ENCODE measurements at regions not wholly inside any gene's neighbourhood (a gene's known extent, or its start where the extent isn't known, plus 50 kb on each side); places are given as distances from the start of the nearest gene placed in this dataset.

DNA sequence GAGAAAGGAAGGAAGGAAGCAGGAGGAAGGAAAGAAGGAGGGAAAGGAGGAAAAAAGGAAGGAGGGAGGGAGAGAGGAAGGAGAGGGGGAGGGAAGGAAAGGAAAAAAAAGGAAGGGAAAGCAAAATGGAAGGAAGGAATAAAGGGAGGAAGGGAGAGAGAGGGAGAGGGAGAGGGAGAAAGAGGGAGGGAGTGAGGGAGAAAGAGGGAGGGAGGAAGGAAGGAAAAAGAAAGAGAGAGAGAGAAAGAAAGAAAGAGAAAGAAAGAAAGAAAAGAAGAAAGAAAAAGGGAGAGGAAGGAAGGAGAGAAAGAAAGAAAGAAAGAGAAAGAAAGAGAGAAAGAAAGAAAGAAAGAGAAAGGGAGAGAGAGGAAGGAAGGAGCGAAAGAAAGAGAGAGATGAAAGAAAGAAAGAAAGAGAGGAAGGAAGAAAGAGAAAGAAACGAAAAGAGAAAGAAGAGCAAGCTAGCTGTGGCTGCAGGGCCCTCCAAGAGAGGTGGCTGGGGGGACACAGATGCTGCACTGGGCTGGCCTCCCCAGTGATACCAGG is 472.4 kb upstream of the MGMT start:
- no peak for FAIRE-seq

DNA sequence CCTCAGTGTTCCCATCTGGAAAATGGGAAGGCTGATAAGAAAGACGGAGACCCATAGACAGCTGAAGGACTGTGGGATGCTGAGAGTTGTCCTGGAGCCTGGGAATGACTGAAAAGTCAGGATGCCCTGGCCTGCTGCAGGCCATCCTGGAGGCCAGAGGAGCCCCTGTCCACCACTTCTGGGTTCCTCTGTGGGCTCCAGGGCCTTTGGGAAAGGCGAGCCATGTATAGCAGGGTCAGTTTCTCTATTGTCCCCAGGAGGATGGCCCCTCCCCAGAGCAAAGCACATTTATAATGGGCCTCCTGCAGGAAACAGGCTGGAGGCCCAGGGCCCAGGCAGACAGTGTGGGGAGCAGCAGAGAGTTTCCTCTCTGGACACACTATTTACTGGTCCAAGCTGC is 471.4 kb upstream of the MGMT start:
- FAIRE-seq: no peak

DNA sequence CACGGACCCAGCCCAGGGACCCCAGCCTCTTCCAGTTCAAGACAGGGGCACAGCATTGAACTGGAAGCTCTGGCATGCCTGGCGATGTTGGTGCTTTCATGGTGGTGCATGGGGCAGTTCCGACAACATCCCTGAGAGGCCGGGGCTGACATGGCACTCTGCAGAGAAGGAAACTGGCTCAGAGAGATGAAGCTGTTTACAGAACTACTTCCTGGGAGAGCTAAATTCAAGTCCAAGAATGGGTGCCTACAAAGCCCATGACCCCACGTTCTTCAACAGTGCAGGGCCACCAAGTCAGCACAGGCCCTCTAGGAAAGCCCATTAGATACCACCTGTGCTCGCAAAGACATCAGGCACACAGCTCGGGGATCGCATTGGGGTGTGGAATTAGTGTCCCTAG is 470.9 kb upstream of the MGMT start:
- no peak for FAIRE-seq

DNA sequence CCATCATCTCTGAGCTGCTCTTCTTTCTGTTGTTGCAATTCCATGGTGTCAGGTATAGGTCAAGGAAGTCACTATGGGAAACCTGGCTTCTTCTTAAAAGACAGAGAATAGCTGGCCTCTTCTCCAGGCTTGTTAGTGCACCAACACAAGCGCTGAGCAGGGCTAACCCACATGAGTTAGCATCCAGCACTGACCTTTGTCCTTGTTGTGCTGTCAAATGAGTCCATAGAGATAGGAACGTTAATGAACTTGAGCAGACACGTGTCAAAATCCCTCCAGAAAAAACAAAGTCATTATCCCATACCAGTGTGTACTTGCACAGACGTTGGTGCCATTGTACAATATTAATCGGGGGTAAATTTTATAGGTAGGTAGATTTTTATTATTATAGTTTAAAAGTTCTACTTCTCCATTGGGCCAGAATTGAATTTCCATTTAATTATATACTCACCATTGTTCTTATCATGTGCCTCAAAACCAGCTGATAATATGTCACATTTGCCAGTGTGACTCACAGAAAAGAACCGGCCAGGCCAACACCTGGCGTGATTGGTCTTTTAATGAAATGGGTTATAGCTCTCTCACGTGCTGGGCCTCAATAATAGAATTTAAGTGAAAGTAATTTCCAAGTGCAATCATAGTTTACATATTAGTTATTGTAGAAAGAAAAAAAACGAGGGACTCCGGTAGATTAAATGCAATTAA is 468.8 kb upstream of the MGMT start:
- no peak for FAIRE-seq

DNA sequence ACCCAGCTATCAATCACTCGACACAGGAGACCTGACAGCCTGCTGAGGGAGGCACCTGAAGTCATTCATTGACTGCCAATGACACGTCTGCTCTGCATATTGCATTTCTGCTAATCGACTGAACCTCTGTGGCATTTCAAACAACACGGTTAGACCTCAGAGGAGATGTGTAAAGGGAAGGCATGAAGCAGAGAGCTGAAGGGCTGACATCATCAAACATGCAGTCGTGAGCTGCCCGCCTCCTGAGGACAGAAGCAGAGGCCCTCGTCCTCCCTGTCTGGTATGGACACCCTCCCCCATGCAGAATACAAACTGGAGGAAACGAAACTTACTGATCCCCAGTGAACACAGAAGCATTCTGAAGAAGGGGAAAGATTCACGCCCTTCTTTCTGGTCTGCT is 462.6 kb upstream of the MGMT start:
- FAIRE-seq: no peak

DNA sequence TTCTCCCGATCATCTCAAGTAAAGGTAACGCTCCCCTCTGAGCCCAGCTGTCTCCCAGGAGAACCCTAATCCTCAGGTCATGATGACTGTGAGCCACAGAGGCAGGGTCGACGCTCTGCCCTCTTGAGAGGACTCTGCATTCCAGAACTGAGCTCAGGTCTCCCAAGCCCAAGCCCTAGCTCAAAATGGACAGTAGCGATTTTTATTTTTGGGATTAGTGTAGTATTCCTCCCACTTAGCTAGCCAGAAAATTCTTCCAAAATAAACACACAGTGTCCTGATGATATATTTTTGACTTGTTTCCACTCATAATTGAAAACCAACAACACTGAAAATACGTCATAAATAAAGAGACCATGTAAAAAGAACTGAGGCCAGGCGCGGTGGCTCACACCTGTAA is 462.0 kb upstream of the MGMT start:
- FAIRE-seq: no peak

DNA sequence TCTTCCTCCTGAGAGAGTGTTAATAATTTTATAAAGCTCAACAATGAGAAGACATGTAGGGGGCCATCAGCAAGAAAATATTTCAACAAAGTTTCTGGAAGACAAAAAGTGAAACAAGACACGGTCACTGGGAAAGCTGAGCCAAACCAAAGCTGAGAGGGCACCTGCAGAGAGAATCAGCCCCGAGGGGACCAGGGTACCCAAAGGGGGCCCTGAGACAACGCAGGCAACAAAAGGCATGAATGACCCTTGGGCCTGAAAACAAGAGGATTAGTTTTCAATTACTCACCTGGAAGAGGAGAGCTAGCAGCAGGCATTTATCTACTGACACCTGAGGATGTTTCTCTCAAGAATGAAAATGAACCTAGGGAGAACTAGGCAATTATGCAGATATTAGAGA is 461.2 kb upstream of the MGMT start:
- FAIRE-seq: no peak

DNA sequence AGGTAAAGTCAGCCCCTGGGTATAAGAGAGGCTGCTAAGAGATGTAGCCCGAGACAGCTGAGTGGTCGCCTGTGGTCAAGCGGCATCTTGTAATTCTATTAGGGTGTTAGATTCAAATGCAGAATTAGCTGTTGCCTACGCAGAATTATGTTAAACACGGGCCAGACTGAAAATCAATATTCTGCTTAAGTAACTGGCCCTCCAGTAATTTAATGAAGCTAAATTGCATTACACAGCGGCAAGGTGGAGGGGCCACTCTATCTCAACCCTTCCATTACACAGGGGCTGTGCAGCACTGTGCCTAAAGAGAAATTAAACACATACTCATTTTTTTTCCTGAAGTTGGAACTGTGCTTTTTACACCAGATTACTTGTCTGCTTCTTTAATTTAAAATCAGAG is 448.5 kb upstream of the MGMT start:
- FAIRE-seq: no peak

DNA sequence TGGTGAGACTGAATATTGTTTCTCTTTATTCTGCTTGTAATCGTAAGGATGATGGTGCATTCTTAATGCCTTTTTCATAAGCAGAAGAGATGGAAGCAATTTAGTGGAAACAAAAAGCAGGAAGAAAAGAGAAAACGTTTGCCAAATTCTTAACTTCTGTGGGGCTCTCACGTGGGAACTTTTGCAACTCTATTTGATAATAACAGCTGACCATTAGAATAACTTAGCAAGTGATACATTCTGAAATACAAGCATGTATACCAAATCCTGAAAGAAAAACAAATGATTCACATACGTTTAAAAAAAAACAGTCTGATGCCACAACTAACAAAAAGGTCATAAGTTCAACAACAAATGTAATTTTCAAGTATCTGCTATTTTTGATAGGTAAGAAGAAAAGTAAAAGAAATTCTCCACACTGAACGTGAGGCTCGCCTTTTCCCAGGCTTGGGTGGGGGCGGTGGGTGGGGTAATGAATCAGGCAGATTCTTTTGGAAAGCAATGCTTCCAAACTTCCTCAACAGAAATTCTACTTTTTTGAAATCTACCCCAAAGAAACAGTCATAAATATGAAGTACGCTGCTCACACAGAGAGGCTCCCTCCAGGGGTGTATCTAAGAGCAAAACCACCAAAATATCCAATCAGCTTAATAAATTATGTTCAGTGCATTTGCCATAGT is 446.2 kb upstream of the MGMT start:
- no peak for FAIRE-seq

DNA sequence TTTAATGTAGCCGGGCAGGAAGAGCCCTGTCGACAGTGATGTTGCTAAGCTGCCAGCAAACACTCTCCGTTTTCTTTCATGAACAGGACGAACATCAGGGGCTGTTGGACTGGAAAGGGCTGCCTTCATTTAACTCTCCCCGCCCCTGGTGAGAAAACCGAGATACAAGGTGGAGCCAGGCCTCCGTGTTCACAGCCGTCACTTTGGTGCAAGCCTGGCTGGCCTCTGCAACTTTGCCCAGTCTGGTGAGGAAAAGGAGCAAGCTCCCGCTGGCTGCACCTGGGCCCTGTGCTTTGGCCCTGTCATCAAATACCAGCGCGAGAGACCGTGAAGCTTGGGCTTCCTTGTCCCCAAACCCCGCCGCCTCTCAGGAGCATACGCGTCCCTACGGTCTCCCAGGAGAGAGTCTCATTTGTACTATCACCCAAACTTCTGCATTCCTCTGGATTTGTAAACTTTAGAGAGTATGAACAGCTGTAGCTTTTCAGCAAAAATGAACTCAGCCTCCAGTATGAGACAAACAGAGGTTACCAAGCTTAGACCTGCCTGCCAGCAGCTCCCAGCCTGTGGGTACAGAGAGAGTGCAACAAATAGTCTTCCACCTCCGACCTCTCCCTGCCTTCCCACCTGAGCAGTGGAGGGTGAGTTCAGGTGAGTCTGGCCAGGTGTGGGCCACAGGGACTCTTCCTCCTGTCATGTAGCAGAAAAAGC is 445.3 kb upstream of the MGMT start:
- no peak for FAIRE-seq

DNA sequence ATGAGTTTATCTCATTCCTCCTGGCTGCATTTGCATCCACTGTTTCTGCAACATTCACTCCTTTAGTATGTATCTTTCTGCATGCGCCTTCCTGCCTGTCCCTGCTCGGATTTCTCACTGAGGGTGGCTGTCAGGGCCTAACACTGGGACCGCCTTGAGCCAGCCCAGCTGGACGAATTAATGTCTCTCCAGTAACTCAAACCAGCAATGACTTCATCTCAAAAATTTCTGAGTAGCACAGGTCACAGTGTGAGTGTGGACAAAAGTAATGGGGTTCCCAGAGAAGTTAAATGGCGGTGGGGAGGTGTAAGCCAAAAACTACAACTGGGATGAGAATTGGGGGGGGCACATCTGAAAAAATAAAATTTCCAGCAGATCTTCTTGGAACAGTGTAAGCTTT is 444.0 kb upstream of the MGMT start:
- FAIRE-seq: no peak

DNA sequence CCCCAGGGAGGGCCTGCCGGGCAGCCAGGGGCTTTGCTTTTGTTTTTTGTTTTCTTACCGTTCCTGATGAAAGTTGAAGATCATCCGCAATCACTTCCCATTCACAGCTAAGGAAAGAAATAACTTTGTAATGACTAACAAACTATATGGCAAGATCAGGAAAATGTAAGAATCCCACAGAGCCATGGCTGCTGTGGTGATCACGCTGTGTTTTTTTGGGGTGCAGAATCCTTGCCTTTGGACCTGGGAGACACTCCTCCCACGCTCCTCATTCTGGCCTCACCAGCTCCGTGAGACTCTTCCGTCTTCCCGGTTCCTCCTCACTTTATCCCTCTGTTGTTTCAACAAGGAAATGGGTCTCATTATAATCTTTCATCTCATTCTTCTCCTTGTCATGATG is 443.0 kb upstream of the MGMT start:
- FAIRE-seq: no peak

DNA sequence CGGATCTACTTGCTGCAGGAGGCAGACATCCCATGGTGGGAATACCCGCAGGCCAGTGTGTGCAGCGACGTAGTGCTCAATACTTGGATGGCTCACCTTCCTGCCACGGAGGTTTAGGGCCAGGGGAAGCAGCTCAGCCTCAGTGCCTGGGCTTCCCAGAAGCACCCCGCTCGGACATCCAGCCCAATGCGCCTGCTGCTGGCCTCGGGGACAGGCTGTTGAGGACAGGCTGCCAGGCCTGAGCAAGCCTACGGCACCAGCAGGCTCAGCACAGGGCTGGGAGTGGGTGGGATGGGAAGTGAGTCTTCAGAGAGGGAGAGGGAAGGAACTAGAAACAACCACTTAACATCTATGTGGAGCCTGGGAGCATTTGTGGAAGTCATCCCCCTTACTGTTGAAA is 441.3 kb upstream of the MGMT start:
- no peak for FAIRE-seq

DNA sequence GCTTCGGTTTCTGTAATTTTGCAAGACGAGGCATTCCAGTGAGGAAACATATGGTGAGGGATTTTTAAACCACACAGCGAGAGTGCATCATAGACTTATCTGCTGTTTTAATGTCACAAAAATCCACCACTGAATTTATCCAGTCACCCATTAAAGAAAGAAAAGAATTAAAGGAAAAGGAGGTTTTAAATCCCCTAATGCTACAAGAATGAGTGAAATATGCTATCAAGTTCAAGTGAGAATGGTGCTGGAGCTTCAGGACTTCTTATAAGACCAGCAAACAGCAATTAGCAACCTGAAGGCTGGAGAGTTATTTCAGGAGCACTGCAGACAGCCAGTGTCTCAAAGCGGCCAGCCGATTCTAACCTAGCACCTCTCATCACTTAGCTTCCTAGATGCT is 439.1 kb upstream of the MGMT start:
- no peak for FAIRE-seq

DNA sequence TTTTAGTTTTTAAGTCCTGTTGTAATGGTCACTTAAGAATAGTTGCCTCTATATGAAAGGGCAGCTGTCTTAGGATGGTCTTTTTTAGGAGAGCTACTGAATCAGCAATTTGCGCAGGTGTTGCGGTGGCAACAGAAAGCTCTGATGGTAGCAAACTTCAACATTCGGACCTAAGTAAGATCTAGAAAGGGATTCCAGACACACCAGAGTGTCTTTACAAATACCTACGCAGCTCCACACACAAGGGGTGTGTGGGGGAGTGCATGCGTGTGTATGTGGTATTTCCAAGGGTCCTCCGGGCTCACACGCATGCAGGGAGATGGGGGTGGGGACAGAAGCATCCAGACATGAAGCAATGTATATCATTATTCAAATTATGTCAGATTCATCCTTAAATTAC is 438.6 kb upstream of the MGMT start:
- no peak for FAIRE-seq

DNA sequence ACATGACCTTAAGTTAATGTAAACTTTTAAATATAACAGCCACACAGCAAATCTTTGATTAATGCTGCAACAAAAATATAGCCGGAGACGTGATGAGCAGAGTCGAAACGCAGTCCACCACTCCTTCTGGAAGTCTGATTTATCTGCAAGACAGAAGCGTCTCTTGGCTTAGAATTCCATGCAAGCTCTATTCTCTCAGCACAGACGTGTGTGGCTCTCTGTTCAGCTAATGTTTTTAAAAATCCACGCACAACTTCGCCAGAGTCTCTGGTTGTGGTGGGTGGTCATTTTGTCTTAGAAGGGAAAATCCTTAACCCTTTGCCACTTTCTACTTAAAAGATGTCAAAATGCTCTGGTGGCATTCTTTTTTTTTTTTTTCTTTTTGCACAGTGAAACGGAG is 438.0 kb upstream of the MGMT start:
- no peak for FAIRE-seq

DNA sequence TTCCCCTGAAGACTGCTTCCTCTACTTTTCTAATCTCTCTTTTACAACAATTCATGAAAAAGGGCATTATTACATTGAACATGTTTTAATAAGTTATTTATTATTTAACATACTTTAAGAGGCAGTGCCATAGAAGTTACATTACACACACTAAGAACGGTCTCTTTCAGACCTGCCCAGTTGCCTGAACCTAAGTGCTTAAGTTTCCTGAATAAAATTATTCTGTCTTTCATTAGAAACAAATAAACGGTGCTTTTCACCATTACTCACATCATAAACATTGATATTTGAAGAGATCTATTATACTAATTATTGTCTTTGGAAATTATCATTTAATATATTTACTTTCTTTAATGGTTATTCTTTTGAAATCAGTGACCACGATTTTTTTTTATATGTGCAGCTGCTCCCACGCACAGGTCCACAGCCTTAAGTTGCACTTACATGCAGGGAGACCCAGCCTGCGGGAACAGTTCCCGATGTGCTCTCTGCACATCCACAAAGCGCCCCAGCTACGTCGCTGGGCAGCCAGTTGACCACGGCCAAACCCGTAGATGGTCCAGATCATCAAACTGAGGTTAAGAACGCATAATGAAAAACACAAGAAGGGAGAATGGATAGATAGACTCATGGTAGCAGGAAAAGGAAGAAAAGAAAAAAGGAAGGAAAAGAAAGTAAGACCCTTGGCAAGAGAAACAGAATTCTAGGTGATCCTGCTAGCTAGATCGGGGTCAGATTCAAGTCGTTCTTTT is 437.0 kb upstream of the MGMT start:
- FAIRE-seq: no peak

DNA sequence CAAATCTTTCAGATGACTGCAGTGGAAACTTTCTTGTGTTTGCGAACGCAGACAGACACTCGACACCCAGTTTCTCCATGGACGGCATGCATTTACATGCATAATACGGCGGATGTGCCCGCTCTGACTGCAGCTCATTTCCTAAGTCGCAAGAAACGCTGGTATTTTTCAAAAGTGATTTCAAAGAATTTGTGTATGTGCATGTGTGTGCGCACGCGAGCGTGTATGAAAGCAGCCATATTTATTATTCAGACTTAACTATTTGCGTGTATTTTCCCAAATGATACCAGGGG is 436.5 kb upstream of the MGMT start:
- FAIRE-seq: no peak

DNA sequence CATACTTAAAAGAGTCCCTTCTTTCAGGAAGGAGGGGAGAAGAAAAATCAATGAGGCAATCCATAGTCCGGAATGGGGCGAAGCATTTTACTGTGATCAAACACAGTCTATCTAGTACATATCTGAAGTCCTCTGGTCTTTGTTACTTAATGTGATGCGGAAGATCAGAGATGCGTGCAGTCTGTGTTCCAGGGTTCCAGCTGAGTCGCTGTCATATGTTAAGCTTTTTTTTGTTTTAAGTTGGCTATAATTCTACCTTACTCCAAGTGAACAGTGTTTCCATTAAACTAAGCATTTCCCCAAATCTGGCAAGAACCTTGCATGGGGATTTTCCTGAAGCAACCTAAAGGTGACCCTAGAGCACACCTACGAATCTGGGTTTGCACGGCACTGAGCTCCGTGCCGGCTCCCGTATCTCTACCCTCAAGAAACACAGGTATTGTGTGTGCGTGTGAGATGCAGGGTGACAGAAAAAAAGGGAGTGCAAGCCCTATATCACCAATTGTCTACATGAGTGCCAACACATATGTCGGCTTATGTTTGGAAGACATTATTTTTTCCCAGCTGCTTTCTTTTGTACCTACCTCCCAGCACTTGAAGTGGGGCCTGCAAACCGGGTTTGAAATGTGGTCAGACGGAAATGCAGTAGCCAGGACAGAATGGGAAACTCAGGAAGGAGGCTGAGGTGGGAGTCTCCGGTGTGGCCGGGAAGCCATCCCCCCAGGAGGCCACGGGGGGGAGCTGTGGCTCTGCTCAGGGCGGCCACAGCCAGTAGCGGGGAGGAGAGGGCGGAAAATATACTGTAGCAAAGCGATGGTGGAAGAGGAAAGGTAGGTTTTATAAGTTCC is 435.8 kb upstream of the MGMT start:
- no peak for FAIRE-seq

DNA sequence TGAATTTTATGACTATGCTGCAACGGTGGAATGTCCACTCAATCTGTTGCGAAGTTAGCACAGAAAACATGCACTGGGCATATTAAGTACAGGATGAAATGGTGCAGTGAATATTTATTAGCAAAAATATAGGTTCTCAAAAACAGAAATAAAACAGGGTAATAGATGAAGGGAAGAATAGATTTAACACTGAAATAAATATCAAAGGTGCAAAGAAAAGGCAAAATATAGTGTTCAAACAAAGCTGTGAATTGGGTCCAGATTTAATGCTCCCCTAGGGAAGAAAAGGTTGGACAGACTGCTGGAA is 435.2 kb upstream of the MGMT start:
- no peak for FAIRE-seq

DNA sequence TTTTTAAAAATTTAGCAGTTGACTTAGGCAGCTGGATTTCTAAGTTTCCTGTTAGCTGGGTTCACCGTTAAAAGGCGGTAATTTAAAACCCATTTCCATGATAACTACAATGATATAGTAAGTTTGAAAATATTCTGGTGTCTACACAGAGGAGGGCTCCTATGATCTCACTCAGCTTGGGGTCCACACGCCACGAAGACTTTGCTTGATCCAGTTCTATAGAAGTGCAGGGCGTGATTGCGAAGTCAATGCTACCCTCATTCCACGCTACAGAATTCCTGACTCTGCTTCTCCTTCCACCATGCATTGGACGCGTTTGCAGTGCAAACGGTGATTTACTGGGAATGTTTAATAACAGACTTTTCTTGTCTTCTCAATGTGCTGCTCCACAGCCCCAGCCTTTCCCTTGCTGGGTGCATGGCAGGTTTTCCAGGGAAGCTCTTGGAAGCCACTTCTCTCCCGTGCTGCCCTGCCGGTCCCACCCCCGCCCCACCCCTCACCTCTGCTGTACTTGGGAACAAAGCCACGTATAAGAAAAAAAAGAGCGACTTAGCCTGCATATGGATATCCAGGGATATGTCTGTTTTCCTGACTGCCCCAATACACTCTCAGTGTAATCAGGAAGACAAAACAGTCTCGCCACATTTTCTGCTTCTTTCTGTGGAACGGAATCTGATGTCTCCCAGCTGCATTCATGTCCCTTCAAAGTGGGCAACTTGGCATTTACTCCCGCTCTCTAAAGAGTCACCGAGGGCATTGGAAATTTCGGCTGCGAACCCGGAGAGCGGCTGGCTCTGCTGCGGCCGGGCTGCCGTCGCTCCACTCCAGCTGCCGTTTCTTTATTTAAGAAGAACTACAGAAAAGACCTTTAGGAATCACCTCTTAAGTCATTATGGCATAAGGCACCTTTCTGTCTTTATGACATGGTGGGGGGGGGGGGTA is 434.4 kb upstream of the MGMT start:
- FAIRE-seq: no peak

DNA sequence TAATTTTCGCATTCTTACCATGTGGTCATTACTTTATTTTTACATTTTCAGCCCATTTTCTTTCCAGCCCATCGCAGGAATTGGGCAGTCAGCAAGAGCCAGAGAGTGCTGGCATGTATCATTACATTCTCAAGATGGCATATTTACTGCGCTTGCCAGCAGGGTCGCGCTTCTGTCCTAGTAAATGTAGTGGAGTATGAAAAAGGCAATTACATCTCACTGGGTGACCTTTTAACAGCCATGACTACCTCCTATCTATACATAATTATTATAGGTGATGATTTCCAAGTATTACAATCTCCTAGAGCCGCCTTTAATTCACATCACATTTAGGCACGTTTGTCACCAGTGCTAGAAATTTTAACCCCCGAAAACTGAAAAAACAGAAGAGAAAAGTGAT is 433.7 kb upstream of the MGMT start:
- FAIRE-seq: no peak
